UCSD-AML1 (cell line): ENCODE measurements at regions not wholly inside any gene's neighbourhood (a gene's known extent, or its start where the extent isn't known, plus 50 kb on each side); places are given as distances from the start of the nearest gene placed in this dataset.

Experiments
- DNase-seq: peaks from one replicate; lab custom pipeline; 2025; ENCODE audit not compliant: unreplicated experiment; lab: John Stamatoyannopoulos, UW

DNA sequence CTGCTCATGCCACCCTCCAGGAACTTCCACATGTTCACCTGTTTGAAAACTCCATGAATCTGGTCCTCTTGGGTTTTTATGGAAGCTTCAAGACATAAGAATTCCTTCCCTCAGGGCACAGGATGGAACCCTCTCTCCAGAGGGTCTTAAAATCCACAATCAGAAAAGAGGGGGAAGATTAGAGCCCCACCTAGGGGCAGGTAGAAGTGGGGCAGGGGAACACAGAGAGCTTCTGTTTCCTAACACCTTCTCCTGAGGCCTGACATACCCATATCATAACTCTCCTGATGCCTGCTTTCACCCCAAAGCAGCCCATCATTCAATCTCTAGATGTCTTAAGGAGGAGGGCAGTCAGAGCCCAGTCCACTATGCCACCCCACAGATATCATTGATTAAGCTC, 1087.7 kb upstream of the ARRDC3 start:
- DNase-seq = no peak

DNA sequence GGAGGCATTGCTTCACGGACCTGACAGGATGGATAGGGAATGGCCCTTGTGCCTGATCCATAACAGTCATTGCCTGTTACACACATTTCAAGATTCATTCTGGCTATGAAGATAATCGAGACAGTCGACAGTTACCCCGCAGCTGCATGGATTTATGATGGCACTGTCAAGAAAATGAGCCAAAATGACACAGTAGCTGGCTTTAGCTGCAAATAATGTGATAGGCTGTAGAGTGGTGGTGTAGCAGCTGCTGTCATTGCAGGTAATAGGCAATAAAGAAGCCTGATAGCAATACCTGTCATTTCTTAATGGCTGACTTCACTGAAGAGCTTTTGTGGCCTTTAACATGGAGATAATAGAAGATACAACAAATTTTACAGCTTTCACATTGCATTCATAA, 1085.2 kb upstream of the ARRDC3 start:
- no peak for DNase-seq

DNA sequence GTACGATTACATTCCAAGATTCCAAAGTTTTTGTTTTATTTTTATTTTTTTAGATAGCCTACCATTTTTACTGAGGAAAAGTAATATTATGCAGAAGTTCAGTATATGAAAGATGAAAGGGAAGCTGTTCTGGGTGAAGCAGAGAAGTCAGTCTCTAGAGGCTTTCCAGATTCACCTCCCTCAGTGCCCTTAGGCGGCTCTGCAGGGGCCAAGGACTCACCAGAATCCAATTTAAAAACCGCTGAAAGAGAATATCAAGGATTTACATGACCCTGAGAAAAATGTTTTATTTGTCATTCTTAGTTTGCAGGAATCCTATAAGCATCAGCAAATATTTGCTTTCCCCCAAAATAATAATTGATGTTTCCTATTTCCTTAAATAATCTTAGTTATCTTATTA, 1084.6 kb upstream of the ARRDC3 start:
- no peak for DNase-seq

DNA sequence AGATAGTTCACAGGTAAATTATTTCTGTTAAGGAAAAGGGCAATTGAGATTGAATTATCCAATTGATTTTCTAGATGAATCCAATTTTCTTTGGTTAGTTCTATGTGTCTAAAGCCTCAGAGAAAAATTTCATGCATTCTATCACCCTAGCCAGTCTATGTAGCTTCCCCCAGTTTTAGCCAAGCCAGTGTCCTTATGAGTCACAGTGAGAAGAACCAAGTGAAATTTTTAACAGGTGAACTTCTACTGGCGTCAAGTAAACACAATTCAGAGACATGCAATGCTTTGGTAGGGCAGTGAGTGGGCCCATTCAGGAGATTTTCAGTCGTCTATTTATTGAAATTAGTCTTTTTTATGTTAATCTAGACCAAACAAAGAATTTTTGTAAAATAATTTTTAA, 1077.4 kb upstream of the ARRDC3 start:
- no peak for DNase-seq

DNA sequence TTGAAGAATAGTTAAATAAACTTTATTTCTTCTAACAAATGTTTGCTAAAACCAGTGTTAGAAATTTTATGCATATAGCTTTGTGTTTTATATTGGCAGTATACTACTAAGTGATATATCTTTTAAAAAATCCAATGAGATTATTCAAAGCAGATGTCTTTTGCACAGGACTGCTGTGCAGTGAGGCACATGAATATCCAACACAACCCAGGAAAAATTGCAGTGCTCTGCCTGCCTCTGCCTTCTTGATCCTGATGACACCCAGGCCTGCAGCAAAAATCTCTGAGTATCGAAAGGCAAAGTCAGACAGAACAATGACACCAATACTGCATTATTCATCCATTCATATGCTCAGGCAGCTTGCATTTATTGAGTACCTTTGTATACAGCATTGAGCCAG, 1076.5 kb upstream of the ARRDC3 start:
- DNase-seq = no peak

DNA sequence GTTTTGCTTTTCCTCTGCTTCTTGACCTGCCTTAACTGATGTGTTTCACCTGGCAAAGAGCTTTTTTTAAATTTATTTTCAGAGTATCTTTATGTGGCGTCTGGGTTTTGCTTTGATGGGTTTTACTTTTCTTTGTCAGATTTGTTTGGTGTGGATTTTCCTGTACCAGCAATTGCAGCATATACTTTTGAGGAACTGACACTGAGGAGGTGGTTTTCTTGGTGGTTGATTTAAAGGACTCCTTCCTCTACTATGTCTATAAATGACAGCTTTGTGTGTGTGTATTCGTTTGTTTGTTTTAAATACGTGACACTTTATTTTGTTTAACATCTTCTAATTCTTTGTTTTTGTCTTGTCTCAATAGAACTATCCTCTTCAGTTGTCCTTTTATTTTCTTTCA, 1071.9 kb upstream of the ARRDC3 start:
- DNase-seq = no peak

DNA sequence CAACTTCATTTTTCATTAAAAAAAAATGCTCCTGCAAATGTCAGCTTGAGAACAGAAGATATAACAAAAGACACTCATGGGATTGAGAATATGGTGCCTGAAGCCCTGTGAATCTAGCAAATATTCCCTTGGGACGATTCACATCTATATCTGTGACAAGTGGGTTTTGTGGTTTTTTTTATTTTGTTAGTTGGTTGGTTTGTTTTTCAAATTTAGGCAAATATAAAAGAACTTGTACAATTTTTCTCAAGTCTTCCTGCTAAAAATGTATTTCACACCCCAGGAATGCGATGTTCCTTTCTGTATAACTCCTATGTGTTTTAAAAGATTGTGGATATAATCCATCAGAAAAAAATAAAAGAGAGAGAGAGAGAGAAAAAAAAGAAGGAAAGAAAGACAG, 1061.8 kb upstream of the ARRDC3 start:
- no peak for DNase-seq

DNA sequence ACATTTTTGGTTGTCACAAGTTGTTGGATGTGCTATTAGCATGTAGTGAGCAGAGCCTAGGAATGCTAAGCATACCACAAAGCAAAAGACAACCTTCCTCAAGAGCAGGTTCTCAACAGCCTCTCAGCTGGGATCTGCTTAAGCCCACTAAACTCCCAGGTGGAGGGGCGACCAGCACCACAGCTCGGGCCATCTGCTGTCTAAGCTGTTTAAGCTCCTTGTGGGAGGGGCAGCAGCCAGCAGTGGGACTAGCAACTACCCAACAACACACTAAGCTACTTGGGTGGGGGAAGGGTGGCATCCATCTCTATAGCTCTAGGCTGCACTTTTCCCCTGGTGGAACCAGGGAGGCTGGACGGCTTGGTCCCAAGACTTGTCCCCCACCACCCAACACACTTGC, 1052.7 kb upstream of the ARRDC3 start:
- DNase-seq = no peak

DNA sequence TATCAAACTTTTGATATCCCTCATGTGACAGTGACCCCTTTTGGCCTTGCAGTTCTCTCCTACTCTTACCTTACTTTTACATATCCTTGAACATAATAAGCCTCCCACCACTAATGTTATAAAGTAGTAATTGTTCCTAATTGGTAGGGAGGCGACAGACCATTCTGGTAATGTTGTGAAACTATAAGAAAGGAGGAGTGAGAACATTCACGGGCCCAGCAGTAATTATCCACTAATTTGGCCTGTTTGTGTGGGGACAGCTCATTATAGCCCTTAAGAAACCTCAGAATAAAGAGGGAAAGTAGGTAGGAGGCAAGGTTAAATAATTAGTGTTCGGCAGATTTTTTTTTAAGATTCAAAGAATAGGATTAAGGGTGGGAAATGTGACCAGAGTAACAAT, 1046.5 kb upstream of the ARRDC3 start:
- no peak for DNase-seq

DNA sequence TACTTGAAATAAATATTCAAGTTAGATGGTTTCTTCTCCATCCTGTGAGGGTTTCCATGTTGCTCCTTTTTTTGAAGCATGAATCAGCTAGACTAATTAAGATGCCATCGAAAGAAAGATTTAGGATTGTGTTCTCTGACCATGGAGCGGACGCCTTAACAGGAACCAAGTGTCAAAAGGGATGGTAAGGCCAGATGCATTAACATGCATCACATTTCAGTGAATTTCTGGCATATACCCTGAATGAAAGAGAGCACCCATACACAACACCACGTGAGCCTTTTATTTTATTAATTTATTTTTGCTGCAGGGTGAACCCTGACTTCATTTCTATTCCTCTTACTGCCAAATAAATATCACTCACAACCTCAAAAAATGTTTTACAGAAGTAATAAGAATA, 1045.3 kb upstream of the ARRDC3 start:
- no peak for DNase-seq

DNA sequence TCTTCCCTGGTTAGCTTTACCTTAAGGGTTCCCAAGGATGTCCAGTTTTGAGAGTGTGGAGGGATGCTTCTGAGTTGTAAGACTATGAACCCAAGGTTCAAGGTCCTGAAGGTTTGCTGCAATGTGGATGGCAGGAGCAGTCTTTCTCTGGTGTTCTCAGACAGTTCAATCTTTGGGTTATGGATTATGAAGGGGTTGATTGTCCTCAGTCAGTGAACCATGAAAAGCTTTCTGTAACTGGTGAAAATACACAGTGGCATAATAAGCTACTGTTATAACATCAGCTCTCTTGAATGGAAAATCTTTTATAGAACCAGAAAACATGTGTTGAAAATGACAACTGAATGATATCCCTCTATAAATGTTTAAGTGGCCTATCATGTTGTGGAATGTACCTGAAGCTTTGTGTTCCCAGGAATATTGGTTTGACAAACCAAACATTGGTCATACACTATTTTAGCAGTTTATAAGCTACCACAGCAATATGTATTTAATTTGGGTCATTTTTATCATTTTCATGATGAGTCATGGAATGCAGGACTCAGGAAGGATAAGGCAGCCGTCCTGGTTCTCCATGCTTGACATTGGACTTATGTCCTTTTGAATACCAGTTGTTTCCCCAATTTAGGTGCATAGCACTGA, 1041.8 kb upstream of the ARRDC3 start:
- DNase-seq = no peak

DNA sequence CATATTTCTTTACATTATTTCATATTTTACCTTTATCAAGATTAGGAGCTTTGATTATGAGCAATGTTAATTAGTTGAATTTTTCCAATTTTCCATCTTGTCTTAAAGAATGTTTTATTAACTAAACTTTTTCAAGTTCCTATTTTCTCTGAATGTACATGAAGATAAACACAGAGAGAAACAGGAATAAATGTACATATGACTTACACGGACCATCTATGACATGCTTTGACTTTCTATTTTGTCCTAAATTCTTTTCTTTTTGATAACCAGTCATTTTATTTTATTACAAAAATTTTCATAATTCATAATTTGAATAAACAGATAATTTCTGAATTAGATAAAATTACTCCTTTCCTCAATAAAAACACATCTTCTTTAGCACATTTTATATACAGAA, 1038.8 kb upstream of the ARRDC3 start:
- DNase-seq = no peak

DNA sequence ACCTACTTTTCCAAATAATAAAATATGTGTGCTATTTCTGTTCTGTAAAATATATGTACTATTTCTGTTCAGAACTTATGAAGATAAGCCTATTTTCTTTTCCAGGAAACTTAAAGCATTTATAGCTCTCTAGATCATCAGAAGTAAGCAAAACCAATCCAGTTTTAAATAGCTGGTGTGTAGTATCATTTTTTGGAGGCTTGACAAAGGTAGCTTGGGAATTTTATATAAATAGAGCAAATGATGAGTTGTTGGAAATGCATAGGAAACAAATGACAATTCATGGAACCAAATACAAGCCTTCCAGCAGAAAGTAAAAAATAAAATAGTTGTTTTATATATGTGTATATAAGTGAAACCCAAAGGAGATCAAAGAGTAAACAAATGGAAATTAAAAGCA, 1038.1 kb upstream of the ARRDC3 start:
- DNase-seq = no peak

DNA sequence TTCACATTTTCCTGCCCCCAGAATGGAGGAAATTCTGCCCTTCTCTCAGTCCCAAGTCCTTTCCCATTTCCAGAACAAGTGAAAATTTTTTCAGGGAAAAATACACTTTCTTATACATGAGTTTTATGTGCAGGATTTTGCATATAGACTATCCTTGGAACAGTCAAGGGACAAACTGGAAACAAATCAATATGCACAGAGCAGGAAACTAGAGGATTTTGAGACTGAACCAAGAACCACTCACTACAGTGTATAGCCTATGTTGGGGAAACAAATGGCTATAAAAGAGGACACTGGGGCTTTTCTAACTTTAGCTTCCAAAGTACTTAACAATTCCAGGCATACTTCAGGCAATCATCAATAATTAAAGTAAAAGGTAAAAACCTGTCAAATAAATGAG, 1036.1 kb upstream of the ARRDC3 start:
- no peak for DNase-seq

DNA sequence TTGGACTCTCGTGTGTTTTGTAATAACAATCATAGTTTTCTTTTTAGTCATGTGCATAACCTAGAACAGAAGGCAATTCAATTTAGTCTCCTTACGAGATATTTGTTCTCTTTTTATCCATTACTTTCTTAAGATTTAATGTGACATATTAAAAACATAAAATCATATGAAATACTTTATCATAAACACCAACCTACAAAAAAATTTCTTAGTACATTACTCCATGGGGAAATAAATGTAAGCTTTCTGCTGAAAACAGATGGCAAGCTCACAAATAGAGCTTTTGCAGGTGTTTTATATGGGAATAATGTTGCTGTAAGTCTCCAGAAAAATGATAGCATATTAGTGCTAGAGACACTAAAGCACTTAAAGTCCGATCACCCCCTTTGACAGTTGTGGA, 1035.2 kb upstream of the ARRDC3 start:
- DNase-seq = no peak

DNA sequence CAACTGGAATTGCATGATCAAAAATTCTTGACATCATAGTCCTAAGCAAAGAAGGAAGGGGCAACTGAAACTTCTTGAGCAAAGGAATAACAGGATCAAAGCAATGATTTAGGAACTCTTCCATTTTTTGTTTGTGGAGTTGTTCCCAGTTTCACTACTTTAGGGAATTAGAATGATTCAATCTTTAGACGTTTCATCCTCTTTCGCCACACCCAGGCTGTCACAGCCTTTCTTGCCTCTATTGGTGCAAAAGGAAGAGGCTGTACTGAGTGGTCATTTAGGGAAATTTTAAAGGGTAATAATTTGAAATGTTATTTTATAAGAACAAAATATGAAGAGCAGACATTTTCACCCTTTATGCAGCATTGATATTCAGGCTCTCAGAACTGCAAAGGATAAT, 1026.0 kb upstream of the ARRDC3 start:
- no peak for DNase-seq

DNA sequence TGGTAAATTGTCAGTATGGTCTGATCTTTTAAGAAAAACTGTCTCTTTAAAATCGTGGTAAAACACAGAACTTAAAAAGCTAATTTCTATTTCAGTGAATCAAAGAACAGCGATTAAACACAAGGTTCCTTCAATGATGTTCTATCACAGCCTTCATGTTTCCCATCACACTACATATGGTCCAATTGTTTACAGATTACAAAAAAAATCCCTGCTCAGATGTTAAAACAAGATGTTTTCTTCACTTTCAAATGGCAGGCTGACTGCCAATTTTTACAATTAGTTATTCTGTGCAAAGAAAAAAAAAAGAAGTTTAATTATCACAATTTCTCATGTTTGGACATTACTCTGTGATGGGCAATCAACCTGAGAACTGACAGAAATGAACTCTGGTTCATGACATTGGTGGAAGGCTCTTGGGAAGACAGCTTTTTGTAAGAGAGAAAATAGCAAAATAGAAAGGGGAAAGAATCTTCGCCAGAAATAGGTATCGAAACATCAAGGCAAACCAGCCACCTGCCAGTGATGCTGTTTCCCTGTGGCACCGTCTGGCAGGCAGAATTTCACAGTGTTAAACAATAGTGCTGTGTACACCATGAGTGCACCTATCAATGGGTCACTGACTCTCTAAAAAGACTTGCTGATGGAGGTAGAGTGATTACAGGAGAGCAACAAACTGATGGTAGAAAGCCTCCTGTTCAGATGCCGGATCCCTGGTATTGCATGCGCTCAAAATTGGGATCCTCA, 1020.0 kb upstream of the ARRDC3 start:
- DNase-seq = no peak

DNA sequence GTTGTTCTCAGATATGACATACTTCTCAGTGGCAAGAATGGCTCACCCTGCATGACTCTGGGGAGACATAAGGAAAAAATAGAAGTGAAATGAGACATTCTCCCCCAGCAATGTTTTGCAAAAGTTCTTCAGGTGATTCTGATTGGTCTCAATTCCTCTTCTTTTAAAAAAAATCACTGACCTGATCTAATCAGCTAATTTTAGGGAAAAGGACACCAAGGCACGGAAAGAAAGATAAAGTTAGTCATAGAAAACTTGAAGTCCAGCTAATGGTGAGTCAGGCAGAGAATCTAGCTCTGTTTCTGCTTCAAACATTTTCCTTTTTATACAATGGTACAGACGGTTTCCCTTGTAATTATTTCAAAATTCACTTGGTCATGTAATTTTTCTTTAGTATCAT, 1018.9 kb upstream of the ARRDC3 start:
- no peak for DNase-seq

DNA sequence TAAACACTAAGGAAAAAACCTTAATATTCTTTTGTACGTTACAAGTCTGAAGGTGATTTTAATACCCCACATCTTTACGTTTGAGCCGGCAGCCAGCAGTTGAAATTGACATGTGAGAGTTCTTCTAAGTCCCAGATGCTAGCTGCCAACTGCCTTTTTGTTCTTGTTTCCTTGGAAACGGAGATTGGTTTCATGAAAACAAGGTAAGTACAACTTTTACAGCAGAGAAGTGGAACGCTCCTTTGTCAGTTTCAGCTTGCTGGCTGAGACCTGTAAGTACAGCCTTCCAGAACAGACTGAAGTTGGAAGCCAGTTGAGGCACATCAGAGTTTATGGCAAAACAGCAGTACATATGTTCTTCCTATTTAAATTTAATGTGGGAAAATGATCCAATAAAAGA, 1018.4 kb upstream of the ARRDC3 start:
- no peak for DNase-seq

DNA sequence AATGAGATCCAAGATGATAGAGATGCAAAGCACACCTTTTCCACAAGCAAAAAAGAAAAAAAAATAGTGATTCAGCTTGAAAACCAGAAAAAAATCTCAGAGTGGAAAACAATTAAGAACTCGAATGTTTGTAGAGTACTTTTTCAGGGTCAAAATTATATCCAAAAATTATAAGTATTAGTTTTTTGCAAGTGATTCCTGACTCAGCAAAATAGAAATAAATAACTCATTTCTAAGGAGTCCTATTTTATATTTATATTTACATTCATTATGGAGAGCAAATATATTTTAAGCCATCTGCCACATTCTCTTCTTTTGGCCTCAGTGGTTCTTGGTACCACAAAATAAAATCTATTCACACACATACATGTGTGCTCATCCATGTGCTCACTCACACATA, 1011.8 kb upstream of the ARRDC3 start:
- no peak for DNase-seq

DNA sequence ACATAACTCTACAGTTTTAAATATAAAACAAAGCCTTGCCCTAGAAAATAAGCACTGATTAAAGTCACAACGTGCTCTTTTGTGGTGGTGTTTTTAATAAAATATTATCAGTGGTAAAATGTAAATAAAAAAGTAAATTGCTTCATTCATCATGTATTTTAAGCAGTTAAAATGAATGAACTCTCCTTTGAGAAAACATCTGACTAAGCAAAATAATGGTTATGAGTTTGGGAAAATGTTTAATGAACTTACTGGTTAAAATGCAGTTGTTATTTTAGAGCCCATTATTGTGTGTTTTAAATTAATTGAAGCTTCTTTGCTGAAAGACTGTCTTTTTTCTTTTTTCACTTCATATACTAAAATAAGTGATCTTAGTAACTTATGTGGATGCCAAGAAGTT, 1007.5 kb upstream of the ARRDC3 start:
- no peak for DNase-seq

DNA sequence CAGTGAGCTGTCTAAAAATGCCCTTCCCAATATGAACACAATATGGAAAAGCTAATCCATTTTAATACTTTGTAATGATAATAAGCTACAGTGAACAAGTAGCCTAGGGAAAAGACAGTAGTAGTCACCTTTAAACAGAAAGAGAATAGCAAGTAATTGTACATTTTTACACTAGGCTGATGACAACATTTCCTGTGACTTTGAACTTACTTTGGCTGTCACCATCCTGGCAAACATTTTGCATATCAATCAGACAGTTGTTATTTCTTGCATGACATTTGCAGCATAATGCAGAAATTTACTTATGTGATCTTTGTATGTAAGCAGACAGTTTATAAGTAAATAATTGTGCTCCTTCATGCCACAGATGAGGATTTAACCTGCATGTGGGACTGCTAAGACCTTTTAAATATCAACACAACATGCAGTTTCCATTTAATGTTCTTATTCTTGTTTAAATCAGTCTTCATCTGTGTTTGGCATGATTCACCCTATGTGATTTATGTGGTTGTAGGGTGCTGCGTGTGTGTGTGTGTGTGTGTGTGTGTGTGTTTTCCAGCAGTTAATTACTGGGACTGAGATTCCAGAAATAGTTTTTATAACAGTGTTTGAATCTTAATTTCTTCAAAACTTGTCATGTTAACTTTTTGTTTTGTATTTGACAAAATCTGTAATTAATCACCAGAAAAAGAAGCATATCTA, 997.1 kb upstream of the ARRDC3 start:
- DNase-seq = no peak
